Activated CD8-positive, alpha-beta T cell treated with anti-CD3 and anti-CD28 coated beads, Interleukin-2, amount 10 ng/mL, durations not matched to agents 7 days and 5 days (primary cell): ENCODE measurements at regions not wholly inside any gene's neighbourhood (a gene's known extent, or its start where the extent isn't known, plus 50 kb on each side); places are given as distances from the start of the nearest gene placed in this dataset.
"Not testable (repeated sequence)": the region's sequence is repeated elsewhere in the genome, so short reads cannot be mapped to it uniquely, and the experiment has no call there.

Experiments used
- ATAC-seq: fragments of 150-1000 bp; cut with Tn5 transposase; one replicate; pipeline ENCODE4 v1.10.0; 2021; ENCODE audit warnings: moderate library complexity
- CTCF ChIA-PET: fragments of 350-600 bp; sonication (Branson Sonifier 250); formaldehyde crosslinking; loops from one replicate; lab custom pipeline; 2021; ENCODE audit warnings: antibody characterized with exemption; lab: Charles Lee
- POLR2A ChIA-PET: fragments of 350-600 bp; sonication (Branson Sonifier 250); formaldehyde crosslinking; loops from one replicate; lab custom pipeline; 2021; ENCODE audit warnings: antibody characterized with exemption; lab: Charles Lee
- DNase-seq: peaks from one replicate; pipeline ENCODE4 v3.0.0-alpha.2; 2020
- H3K27ac Mint-ChIP-seq: one replicate; pipeline ENCODE4 v1.8.0; 2021; ENCODE audit warnings: mild to moderate bottlenecking, mixed read lengths
- H3K27me3 Mint-ChIP-seq: one replicate; pipeline ENCODE4 v1.8.0; 2021; ENCODE audit warnings: low read depth, mixed read lengths
- H3K36me3 Mint-ChIP-seq: one replicate; pipeline ENCODE4 v1.8.0; 2021; ENCODE audit warnings: low read depth, mixed read lengths
- H3K4me1 Mint-ChIP-seq: one replicate; pipeline ENCODE4 v1.8.0; 2021; ENCODE audit warnings: low read depth, mixed read lengths
- H3K4me3 Mint-ChIP-seq: one replicate; pipeline ENCODE4 v1.8.0; 2021; ENCODE audit warnings: mild to moderate bottlenecking, mixed read lengths
- H3K9me3 Mint-ChIP-seq: one replicate; pipeline ENCODE4 v1.8.0; 2022; ENCODE audit warnings: mixed read lengths; ENCODE audit not compliant: insufficient read depth

GRCh38 chr12:13340149-13340548 lies 143.6 kb downstream of the EMP1 start:
- Mint-ChIP-seq H3K27me3 (peaks cover 6% of the 10 kb centered on the region), H3K36me3 (no peaks in the 10 kb centered on the region), H3K9me3 (no peaks in the 10 kb centered on the region), H3K27ac (no peak overlapping the region), H3K4me3 (no peak overlapping the region), H3K4me1 (peaks cover 1% of the 10 kb centered on the region)
- CTCF ChIA-PET = interaction anchor here (0.6 kb wide), 1 partner anchor 17 kb away, joined by 3 read pairs; no protein-coding TSS in a partner anchor
- DNase-seq = no peak
- POLR2A ChIA-PET = no interaction called here
- no peak for ATAC-seq

GRCh38 chr12:13339538-13339937 lies 143.0 kb downstream of the EMP1 start:
- no peak overlapping the region for H3K4me3 Mint-ChIP-seq
- peaks cover 1% of the 10 kb centered on the region for H3K4me1 Mint-ChIP-seq
- CTCF ChIA-PET = no interaction called here
- POLR2A ChIA-PET = no interaction called here
- H3K27ac Mint-ChIP-seq = no peak overlapping the region
- ATAC-seq = no peak
- peaks cover 6% of the 10 kb centered on the region for H3K27me3 Mint-ChIP-seq
- no peaks in the 10 kb centered on the region for H3K36me3 Mint-ChIP-seq
- no peak for DNase-seq
- H3K9me3 Mint-ChIP-seq = no peaks in the 10 kb centered on the region

- Mint-ChIP-seq H3K9me3 (no peaks in the 10 kb centered on the region), H3K36me3 (no peaks in the 10 kb centered on the region), H3K4me1 (peaks cover 1% of the 10 kb centered on the region), H3K27me3 (peaks cover 6% of the 10 kb centered on the region), H3K27ac (no peak overlapping the region), H3K4me3 (no peak overlapping the region)
- CTCF ChIA-PET = no interaction called here
- DNase-seq = no peak
- ATAC-seq = no peak
- POLR2A ChIA-PET = no interaction called here
Observed at GRCh38 chr12:13339091-13339490, 142.6 kb downstream of the EMP1 start.

- Mint-ChIP-seq H3K4me3 (no peak overlapping the region), H3K9me3 (no peaks in the 10 kb centered on the region), H3K27ac (no peak overlapping the region), H3K27me3 (peaks cover 2% of the 10 kb centered on the region), H3K36me3 (no peaks in the 10 kb centered on the region), H3K4me1 (no peaks in the 10 kb centered on the region)
- ATAC-seq (no peak), DNase-seq (no peak)
- ChIA-PET CTCF (interaction anchor here (0.7 kb wide), 1 partner anchor 11 kb away, joined by 3 read pairs; no protein-coding TSS in a partner anchor), POLR2A (no interaction called here)
Observed at GRCh38 chr12:13337791-13338190, 141.3 kb downstream of the EMP1 start.

GRCh38 chr12:13336216-13336615 lies 139.7 kb downstream of the EMP1 start:
- Mint-ChIP-seq H3K4me1 (no peaks in the 10 kb centered on the region), H3K27me3 (peaks cover 2% of the 10 kb centered on the region), H3K4me3 (no peak overlapping the region), H3K27ac (no peak overlapping the region), H3K36me3 (no peaks in the 10 kb centered on the region), H3K9me3 (no peaks in the 10 kb centered on the region)
- ChIA-PET POLR2A (no interaction called here), CTCF (no interaction called here)
- DNase-seq (no peak), ATAC-seq (no peak)

GRCh38 chr12:13328535-13328934 lies 132.0 kb downstream of the EMP1 start:
- no peak overlapping the region for H3K4me3 Mint-ChIP-seq
- POLR2A ChIA-PET = no interaction called here
- no peaks in the 10 kb centered on the region for H3K36me3 Mint-ChIP-seq
- H3K4me1 Mint-ChIP-seq = no peaks in the 10 kb centered on the region
- H3K9me3 Mint-ChIP-seq = no peaks in the 10 kb centered on the region
- CTCF ChIA-PET = no interaction called here
- no peak overlapping the region for H3K27ac Mint-ChIP-seq
- peaks cover 11% of the 10 kb centered on the region for H3K27me3 Mint-ChIP-seq
- ATAC-seq (no peak), DNase-seq (no peak)

- POLR2A ChIA-PET = no interaction called here
- Mint-ChIP-seq H3K36me3 (no peaks in the 10 kb centered on the region), H3K4me1 (no peaks in the 10 kb centered on the region), H3K9me3 (no peaks in the 10 kb centered on the region), H3K27ac (no peak overlapping the region), H3K4me3 (no peak overlapping the region), H3K27me3 (peaks cover 10% of the 10 kb centered on the region)
- DNase-seq = no peak
- CTCF ChIA-PET = interaction anchor here (0.6 to 1.1 kb wide), 2 partner anchors 12 to 36 kb away, joined by 3 to 4 read pairs; no protein-coding TSS in a partner anchor
- no peak for ATAC-seq
Observed at GRCh38 chr12:13326076-13326475, 129.6 kb downstream of the EMP1 start.

- ATAC-seq, H3K36me3 Mint-ChIP-seq, CTCF ChIA-PET, DNase-seq, POLR2A ChIA-PET, H3K27me3 Mint-ChIP-seq, H3K9me3 Mint-ChIP-seq, H3K4me1 Mint-ChIP-seq, H3K27ac Mint-ChIP-seq, H3K4me3 Mint-ChIP-seq: not testable (repeated sequence)
Observed at GRCh38 chr12:13325037-13325436, 128.5 kb downstream of the EMP1 start.

- Mint-ChIP-seq H3K9me3 (no peaks in the 10 kb centered on the region), H3K27ac (no peak overlapping the region), H3K36me3 (no peaks in the 10 kb centered on the region), H3K4me3 (no peak overlapping the region), H3K4me1 (no peaks in the 10 kb centered on the region), H3K27me3 (peaks cover 16% of the 10 kb centered on the region)
- ATAC-seq (no peak), DNase-seq (no peak)
- ChIA-PET CTCF (no interaction called here), POLR2A (no interaction called here)
Observed at GRCh38 chr12:13318231-13319015, 121.9 kb downstream of the EMP1 start.

- ChIA-PET CTCF (no interaction called here), POLR2A (no interaction called here)
- no peaks in the 10 kb centered on the region for H3K9me3 Mint-ChIP-seq
- H3K27ac Mint-ChIP-seq = no peak overlapping the region
- DNase-seq (no peak), ATAC-seq (no peak)
- no peaks in the 10 kb centered on the region for H3K4me1 Mint-ChIP-seq
- H3K27me3 Mint-ChIP-seq = peaks cover 21% of the 10 kb centered on the region
- no peaks in the 10 kb centered on the region for H3K36me3 Mint-ChIP-seq
- H3K4me3 Mint-ChIP-seq = no peak overlapping the region
Observed at GRCh38 chr12:13316587-13317246, 120.2 kb downstream of the EMP1 start.

GRCh38 chr12:13313886-13314285 lies 117.4 kb downstream of the EMP1 start:
- no peak for ATAC-seq
- Mint-ChIP-seq H3K4me1 (no peaks in the 10 kb centered on the region), H3K36me3 (no peaks in the 10 kb centered on the region), H3K9me3 (no peaks in the 10 kb centered on the region), H3K27ac (no peak overlapping the region), H3K27me3 (peaks cover 16% of the 10 kb centered on the region), H3K4me3 (no peak overlapping the region)
- ChIA-PET CTCF (no interaction called here), POLR2A (no interaction called here)
- no peak for DNase-seq

- CTCF ChIA-PET = no interaction called here
- Mint-ChIP-seq H3K27ac (no peak overlapping the region), H3K4me1 (no peaks in the 10 kb centered on the region)
Observed at GRCh38 chr12:13311551-13311950, 115.0 kb downstream of the EMP1 start.

More at GRCh38 chr12:13311551-13311950, 115.0 kb downstream of the EMP1 start:
- POLR2A ChIA-PET = no interaction called here
- ATAC-seq (no peak), DNase-seq (no peak)
- Mint-ChIP-seq H3K27me3 (peaks cover 15% of the 10 kb centered on the region), H3K4me3 (no peak overlapping the region), H3K9me3 (no peaks in the 10 kb centered on the region), H3K36me3 (no peaks in the 10 kb centered on the region)
